SU-DHL-6 (cell line): ENCODE measurements at regions not wholly inside any gene's neighbourhood (a gene's known extent, or its start where the extent isn't known, plus 50 kb on each side); places are given as distances from the start of the nearest gene placed in this dataset.

Experiments used
- H2AFZ ChIP-seq: fragments of 200-600 bp; sonication (generic); 2 replicates; pipeline ENCODE4 v1.6.1; 2014; ENCODE audit warnings: low read depth, mild to moderate bottlenecking, moderate library complexity, mixed read lengths, antibody characterized with exemption, low read length; ENCODE audit not compliant: severe bottlenecking
- H3F3A ChIP-seq: fragments of 200-600 bp; shearing (Covaris generic); 2 replicates; pipeline ENCODE4 v1.6.0; 2016; ENCODE audit warnings: antibody characterized with exemption, mild to moderate bottlenecking; ENCODE audit not compliant: insufficient read depth
- H3K27ac ChIP-seq: fragments of 200-600 bp; sonication (generic); 2 replicates; pipeline ENCODE4 v1.5.1; 2016; ENCODE audit warnings: low read depth, mild to moderate bottlenecking, low read length, moderate library complexity, mixed read lengths
- H3K27me3 ChIP-seq: fragments of 200-600 bp; sonication (generic), shearing (Covaris generic); 2 replicates; pipeline ENCODE4 v1.6.0; 2014; ENCODE audit warnings: mild to moderate bottlenecking, low read length
- H3K36me3 ChIP-seq: fragments of 200-600 bp; sonication (generic); 2 replicates; pipeline ENCODE4 v1.6.1; 2014; ENCODE audit warnings: mild to moderate bottlenecking, low read length, mixed read lengths
- H3K4me2 ChIP-seq: fragments of 300-600, 200-600 bp; shearing (Covaris generic), sonication (generic); 2 replicates; pipeline ENCODE4 v1.6.0; 2014; ENCODE audit warnings: low read length, low read depth, mild to moderate bottlenecking; ENCODE audit not compliant: poor library complexity, severe bottlenecking
- H3K4me3 ChIP-seq: fragments of 200-600 bp; sonication (generic); 2 replicates; pipeline ENCODE4 v1.5.1; 2014; ENCODE audit warnings: antibody characterized with exemption, low read length, mild to moderate bottlenecking, mixed read lengths; ENCODE audit not compliant: insufficient read depth, poor library complexity, severe bottlenecking
- H3K79me2 ChIP-seq: fragments of 200-600 bp; sonication (generic); 2 replicates; pipeline ENCODE4 v1.6.1; 2014; ENCODE audit warnings: mild to moderate bottlenecking, low read length, moderate library complexity; ENCODE audit not compliant: insufficient read depth
- H3K9ac ChIP-seq: fragments of 200-600 bp; sonication (generic); 2 replicates; pipeline ENCODE4 v1.7.0; 2014; ENCODE audit warnings: mild to moderate bottlenecking, low read length
- H3K9me2 ChIP-seq: fragments of 200-600 bp; sonication (generic); replicated peaks from 2 replicates; pipeline ENCODE4 v1.6.1; 2014; ENCODE audit warnings: low read length; ENCODE audit not compliant: insufficient read depth
- H3K9me3 ChIP-seq: fragments of 200-600 bp; sonication (generic); 2 replicates; pipeline ENCODE4 v1.6.1; 2014; ENCODE audit warnings: low read length, mixed read lengths; ENCODE audit not compliant: insufficient read depth
- H4K20me1 ChIP-seq: fragments of 200-600 bp; sonication (generic); 2 replicates; pipeline ENCODE4 v1.6.1; 2014; ENCODE audit warnings: low read depth, mild to moderate bottlenecking, antibody characterized with exemption, low read length, moderate library complexity, mixed read lengths
- EZH2phosphoT487 ChIP-seq: fragments of 200-600 bp; sonication (generic), shearing (Covaris generic); conservative IDR thresholded peaks from 2 replicates; pipeline ENCODE4 v1.6.1; 2018; ENCODE audit warnings: mild to moderate bottlenecking, antibody characterized with exemption, low read length, moderate library complexity, mixed read lengths
- TF ChIP-seq, protein P1 (sequence below): fragments of 200-600 bp; sonication (generic); IDR thresholded peaks from one replicate; pipeline ENCODE4 v1.5.1; 2017; ENCODE audit warnings: antibody characterized with exemption, mild to moderate bottlenecking, low read length, moderate library complexity; ENCODE audit not compliant: insufficient read depth, poor library complexity, severe bottlenecking

DNA sequence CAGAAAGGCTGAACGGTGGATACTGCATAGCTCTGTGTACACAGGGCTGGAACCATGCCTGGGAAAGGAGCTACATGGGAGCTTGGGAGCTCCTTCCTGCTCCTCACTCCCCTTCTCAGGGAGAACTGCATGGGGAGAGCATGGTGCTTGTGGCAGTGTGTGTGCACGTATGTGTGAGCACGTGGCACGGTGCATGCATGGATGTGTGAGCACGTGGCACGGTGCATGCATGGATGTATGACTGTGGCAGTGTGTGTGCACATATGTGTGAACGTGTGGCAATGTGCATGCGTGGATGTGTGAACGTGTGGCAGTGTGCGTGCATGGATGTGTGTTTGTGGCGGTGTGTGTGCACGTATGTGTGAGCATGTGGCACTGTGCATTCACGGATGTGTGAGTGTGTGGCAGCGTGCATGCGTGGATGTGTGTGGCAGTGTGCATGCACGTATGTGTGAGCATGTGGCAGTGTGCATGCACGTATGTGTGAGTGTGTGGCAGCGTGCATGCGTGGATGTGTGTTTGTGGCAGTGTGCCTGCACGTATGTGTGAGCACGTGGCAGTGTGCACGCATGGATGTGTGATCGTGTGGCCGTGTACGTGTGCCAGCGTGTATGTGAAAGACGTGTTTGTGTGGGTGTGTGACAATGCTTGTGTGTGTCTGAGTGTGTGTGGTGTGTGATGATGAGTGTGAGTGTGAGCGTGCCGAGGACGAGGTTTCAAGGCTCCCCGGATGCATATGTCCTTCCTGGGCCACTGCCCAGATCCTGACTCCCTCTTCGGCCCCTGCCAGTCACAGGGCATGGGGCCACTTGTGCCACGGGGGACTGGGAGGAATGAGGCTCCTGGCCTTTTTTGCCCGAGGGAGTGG, 52.4 kb upstream of the JPH3 start:
- H2AFZ ChIP-seq, result no peak overlapping the region
- no peaks in the 10 kb centered on the region for H3K36me3 ChIP-seq
- TF ChIP-seq, protein P1, sequence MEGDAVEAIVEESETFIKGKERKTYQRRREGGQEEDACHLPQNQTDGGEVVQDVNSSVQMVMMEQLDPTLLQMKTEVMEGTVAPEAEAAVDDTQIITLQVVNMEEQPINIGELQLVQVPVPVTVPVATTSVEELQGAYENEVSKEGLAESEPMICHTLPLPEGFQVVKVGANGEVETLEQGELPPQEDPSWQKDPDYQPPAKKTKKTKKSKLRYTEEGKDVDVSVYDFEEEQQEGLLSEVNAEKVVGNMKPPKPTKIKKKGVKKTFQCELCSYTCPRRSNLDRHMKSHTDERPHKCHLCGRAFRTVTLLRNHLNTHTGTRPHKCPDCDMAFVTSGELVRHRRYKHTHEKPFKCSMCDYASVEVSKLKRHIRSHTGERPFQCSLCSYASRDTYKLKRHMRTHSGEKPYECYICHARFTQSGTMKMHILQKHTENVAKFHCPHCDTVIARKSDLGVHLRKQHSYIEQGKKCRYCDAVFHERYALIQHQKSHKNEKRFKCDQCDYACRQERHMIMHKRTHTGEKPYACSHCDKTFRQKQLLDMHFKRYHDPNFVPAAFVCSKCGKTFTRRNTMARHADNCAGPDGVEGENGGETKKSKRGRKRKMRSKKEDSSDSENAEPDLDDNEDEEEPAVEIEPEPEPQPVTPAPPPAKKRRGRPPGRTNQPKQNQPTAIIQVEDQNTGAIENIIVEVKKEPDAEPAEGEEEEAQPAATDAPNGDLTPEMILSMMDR, result no peak
- TF ChIP-seq EZH2phosphoT487, result no peak
- no peaks in the 10 kb centered on the region for H3K27me3 ChIP-seq
- no peaks in the 10 kb centered on the region for H4K20me1 ChIP-seq
- no peaks in the 10 kb centered on the region for H3K79me2 ChIP-seq
- no peak overlapping the region for H3K27ac ChIP-seq
- H3F3A ChIP-seq, result no peaks in the 10 kb centered on the region
- no peak overlapping the region for H3K4me3 ChIP-seq
- H3K9me3 ChIP-seq, result no peaks in the 10 kb centered on the region
- H3K4me2 ChIP-seq, result no peak overlapping the region
- no peaks in the 10 kb centered on the region for H3K9me2 ChIP-seq
- H3K9ac ChIP-seq, result no peak overlapping the region

DNA sequence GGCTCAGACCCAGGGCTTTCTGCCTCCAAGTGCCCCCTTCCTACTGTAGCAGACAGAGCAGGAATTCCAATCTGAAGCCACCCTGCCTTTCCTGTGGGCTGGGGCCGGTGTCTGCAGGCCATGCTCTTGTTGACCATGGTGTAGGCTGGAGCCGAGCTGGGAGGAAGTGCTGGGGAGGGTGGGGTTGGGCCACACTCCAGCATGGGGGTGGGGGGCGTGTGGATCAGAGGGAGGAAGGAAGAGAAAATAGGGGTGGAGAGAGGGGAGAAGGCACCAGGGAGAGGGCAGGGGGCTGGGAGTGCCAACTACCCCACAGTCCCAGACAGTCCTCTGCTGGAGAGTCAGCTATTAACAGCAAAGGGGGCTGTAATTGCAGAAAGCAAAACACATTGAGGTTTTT, 54.3 kb upstream of the JPH3 start:
- Histone ChIP-seq H3K9me2 (no peaks in the 10 kb centered on the region), H3K4me3 (no peak overlapping the region), H3F3A (no peaks in the 10 kb centered on the region), H2AFZ (no peak overlapping the region), H3K27ac (no peak overlapping the region), H3K9ac (no peak overlapping the region), H3K9me3 (no peaks in the 10 kb centered on the region), H3K79me2 (no peaks in the 10 kb centered on the region), H3K27me3 (no peaks in the 10 kb centered on the region), H3K4me2 (no peak overlapping the region), H4K20me1 (no peaks in the 10 kb centered on the region), H3K36me3 (no peaks in the 10 kb centered on the region)
- TF ChIP-seq, protein P1, result no peak
- no peak for TF ChIP-seq EZH2phosphoT487

DNA sequence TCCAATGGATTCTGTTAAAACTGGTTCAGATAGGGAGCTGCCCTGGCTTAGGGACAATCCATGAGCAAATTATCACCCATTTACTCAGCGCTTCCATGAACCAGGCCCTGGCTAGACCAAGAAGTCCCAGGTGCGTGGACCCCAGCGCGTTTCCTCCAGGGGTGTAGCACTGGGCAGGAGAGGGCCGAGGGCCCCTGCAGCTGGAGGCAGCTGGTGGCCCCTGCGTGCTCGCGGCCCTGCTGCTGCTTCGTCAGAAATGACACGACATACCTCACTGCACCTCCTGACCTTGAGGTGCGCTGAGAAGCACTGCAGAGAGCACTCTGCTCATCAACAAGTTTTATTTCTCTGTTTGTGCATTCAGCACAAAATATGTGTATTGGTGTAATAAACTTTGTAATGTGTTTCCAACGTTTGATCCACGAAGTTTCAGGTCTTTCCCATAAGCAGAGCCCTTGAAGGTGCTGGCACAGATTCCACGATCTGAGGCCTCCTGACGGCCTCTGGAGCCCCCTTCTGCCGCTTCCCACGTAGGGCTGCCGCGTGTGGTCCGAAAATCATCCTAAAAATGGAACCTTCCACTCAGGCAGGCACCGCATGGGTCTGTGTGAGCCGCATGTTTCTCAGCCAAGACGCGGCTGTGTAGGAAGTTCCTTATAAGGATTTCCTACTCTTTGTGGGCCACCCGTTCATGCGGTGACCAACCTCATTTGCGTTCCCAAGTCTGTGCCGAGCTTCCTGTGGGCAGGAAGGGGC, 50.8 kb upstream of the ZCCHC14 start:
- Histone ChIP-seq H4K20me1 (no peaks in the 10 kb centered on the region), H3K9me2 (no peaks in the 10 kb centered on the region), H3K4me2 (no peak overlapping the region), H3K36me3 (no peaks in the 10 kb centered on the region), H3K9me3 (no peaks in the 10 kb centered on the region), H3K27me3 (no peaks in the 10 kb centered on the region), H3K27ac (no peak overlapping the region), H3K4me3 (no peak overlapping the region), H3F3A (no peaks in the 10 kb centered on the region), H3K79me2 (no peaks in the 10 kb centered on the region), H2AFZ (no peak overlapping the region), H3K9ac (no peak overlapping the region)
- TF ChIP-seq, protein P1, result no peak
- TF ChIP-seq EZH2phosphoT487, result no peak
